ENCODE measurements at regions not wholly inside any gene's neighbourhood (a gene's known extent, or its start where the extent isn't known, plus 50 kb on each side); places are given as distances from the start of the nearest gene placed in this dataset.
"Not testable (repeated sequence)": the region's sequence is repeated elsewhere in the genome, so short reads cannot be mapped to it uniquely, and the experiment has no call there.

GRCh38 chr2:87622720-87623119 is 125.2 kb upstream of the PLGLB2 start:
- TF ChIP-seq, protein P1, sequence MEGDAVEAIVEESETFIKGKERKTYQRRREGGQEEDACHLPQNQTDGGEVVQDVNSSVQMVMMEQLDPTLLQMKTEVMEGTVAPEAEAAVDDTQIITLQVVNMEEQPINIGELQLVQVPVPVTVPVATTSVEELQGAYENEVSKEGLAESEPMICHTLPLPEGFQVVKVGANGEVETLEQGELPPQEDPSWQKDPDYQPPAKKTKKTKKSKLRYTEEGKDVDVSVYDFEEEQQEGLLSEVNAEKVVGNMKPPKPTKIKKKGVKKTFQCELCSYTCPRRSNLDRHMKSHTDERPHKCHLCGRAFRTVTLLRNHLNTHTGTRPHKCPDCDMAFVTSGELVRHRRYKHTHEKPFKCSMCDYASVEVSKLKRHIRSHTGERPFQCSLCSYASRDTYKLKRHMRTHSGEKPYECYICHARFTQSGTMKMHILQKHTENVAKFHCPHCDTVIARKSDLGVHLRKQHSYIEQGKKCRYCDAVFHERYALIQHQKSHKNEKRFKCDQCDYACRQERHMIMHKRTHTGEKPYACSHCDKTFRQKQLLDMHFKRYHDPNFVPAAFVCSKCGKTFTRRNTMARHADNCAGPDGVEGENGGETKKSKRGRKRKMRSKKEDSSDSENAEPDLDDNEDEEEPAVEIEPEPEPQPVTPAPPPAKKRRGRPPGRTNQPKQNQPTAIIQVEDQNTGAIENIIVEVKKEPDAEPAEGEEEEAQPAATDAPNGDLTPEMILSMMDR (IDR thresholded peaks at IDR 0.05 in 2 of 3, conservative IDR thresholded peaks at IDR 0.05 in 1 of 3; ENCODE audit: borderline replicate concordance in 1 of 3, insufficient read depth in 1 of 3, low read depth in 2 of 3, low read length in 2 of 3) = not testable (repeated sequence)
- TF ChIP-seq EZH2phosphoT487 (IDR thresholded peaks at IDR 0.05; ENCODE audit: borderline replicate concordance); POLR2AphosphoS5 (IDR thresholded peaks at IDR 0.05; ENCODE audit: low read depth, low read length); POLR2A (IDR thresholded peaks at IDR 0.05; ENCODE audit: borderline replicate concordance, extremely low read depth, insufficient read depth, insufficient read length); MAX (IDR thresholded peaks at IDR 0.05); SRF (IDR thresholded peaks at IDR 0.05; ENCODE audit: low read depth); EGR1 (IDR thresholded peaks at IDR 0.05; ENCODE audit: low read depth); YY1 (IDR thresholded peaks at IDR 0.05; ENCODE audit: extremely low read depth, insufficient replicate concordance, low read depth, low read length); SIN3A (IDR thresholded peaks at IDR 0.05; ENCODE audit: low read depth); EZH2 (IDR thresholded peaks at IDR 0.05); RAD21 (IDR thresholded peaks at IDR 0.05; ENCODE audit: low read depth); ZFX (IDR thresholded peaks at IDR 0.05); CBX3 (IDR thresholded peaks at IDR 0.05; ENCODE audit: low read depth); ZNF274 (IDR thresholded peaks at IDR 0.05; ENCODE audit: low read depth, low read length): not testable (repeated sequence)
